22Rv1 (cell line): ENCODE measurements at regions not wholly inside any gene's neighbourhood (a gene's known extent, or its start where the extent isn't known, plus 50 kb on each side); places are given as distances from the start of the nearest gene placed in this dataset.

ENCODE experiments used
- CTCF ChIP-seq: fragments of 450-650 bp; IDR thresholded peaks from 2 replicates; pipeline ENCODE4 v1.5.1; 2017; ENCODE audit warnings: mild to moderate bottlenecking
- ZFX ChIP-seq: fragments of 450-650 bp; IDR thresholded peaks from 2 replicates; pipeline ENCODE4 v1.6.1; 2017; ENCODE audit warnings: antibody characterized with exemption, borderline replicate concordance

- TF ChIP-seq CTCF (no peak), ZFX (no peak)
These were observed 200.0 kb downstream of the TSN start for GRCh38 chr2:121955426-121955825.
